SK-N-SH (cell line): ENCODE measurements at regions not wholly inside any gene's neighbourhood (a gene's known extent, or its start where the extent isn't known, plus 50 kb on each side); places are given as distances from the start of the nearest gene placed in this dataset.

Experiments
- CHD2 ChIP-seq: fragments of 150-350 bp; IDR thresholded peaks from 2 replicates; pipeline ENCODE4 v1.6.1; 2018; ENCODE audit warnings: low read length; ENCODE audit not compliant: partially characterized antibody
- EP300 ChIP-seq, 2 experiments: IDR thresholded peaks; 2 replicates each; pipeline versions ENCODE4 v1.4.0 to v1.6.1; 2012; ENCODE audit warnings: borderline replicate concordance in 1 of 2, low read depth in 1 of 2, low read length in 1 of 2
- FOXJ3 ChIP-seq: sonication (generic); formaldehyde crosslinking; IDR thresholded peaks from 2 replicates; pipeline ENCODE4 v1.5.1; 2020; ENCODE audit warnings: mild to moderate bottlenecking, missing genetic modification reagents
- FOXM1 ChIP-seq: IDR thresholded peaks from 2 replicates; pipeline ENCODE4 v1.4.0; 2012; ENCODE audit warnings: low read depth, mild to moderate bottlenecking
- MXI1 ChIP-seq: IDR thresholded peaks from 2 replicates; pipeline ENCODE4 v1.6.1; 2012; ENCODE audit warnings: mild to moderate bottlenecking, low read depth, low read length, improper control_type of control experiment
- POLR2AphosphoS5 ChIP-seq: IDR thresholded peaks from 2 replicates; pipeline ENCODE4 v1.6.1; 2012; ENCODE audit warnings: low read depth, low read length
- RAD21 ChIP-seq: IDR thresholded peaks from 2 replicates; pipeline ENCODE4 v1.6.1; 2012; ENCODE audit warnings: mild to moderate bottlenecking, low read length
- RFX5 ChIP-seq: IDR thresholded peaks from 2 replicates; pipeline ENCODE4 v1.6.1; 2012; ENCODE audit warnings: mild to moderate bottlenecking, improper control_type of control experiment, low read length
- TF ChIP-seq, protein P1 (sequence below): fragments of 200-600 bp; sonication (generic); IDR thresholded peaks from 2 replicates; pipeline ENCODE4 v1.6.1; 2017; ENCODE audit warnings: antibody characterized with exemption, mild to moderate bottlenecking, moderate library complexity
- TF ChIP-seq, protein P2 (sequence below): fragments of 150-350 bp; IDR thresholded peaks from 2 replicates; pipeline ENCODE4 v1.6.1; 2017; ENCODE audit warnings: antibody characterized with exemption, low read length, low read depth, borderline replicate concordance
- TF ChIP-seq, protein P3 (sequence below): IDR thresholded peaks from 2 replicates; pipeline ENCODE4 v1.4.0; 2012; ENCODE audit warnings: low read depth
- TF ChIP-seq, protein P4 (sequence below): IDR thresholded peaks from 2 replicates; pipeline ENCODE4 v1.4.0; 2012; ENCODE audit warnings: low read depth, borderline replicate concordance

DNA sequence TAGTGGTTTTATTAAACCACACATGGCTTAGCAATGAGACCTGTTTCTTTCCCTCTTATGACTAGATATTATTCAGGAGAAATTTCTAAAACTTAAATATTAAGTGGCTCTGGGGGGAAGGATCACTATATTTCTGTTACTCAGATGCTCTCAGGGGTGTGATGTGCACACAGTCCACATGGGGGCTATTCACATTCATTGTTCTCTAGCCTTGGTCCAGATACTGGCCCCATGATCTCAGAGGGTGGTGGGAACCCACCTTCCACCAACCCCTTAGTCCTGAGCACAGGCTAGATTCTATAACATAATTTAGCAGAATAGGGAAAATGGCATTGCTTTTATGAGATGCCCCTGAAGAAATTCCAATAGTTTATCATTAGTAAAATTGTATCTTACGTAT lies 149.0 kb upstream of the ST8SIA2 start:
- TF ChIP-seq RFX5 (no peak), POLR2AphosphoS5 (no peak), MXI1 (no peak), FOXJ3 (CRISPR knock-in tag) (no peak), FOXM1 (no peak), RAD21 (no peak), CHD2 (no peak), EP300 (IDR thresholded peaks at IDR 0.05; ENCODE audit: borderline replicate concordance in 1 of 2, low read depth in 1 of 2, low read length in 1 of 2) (no peak)
- TF ChIP-seq, protein P1, sequence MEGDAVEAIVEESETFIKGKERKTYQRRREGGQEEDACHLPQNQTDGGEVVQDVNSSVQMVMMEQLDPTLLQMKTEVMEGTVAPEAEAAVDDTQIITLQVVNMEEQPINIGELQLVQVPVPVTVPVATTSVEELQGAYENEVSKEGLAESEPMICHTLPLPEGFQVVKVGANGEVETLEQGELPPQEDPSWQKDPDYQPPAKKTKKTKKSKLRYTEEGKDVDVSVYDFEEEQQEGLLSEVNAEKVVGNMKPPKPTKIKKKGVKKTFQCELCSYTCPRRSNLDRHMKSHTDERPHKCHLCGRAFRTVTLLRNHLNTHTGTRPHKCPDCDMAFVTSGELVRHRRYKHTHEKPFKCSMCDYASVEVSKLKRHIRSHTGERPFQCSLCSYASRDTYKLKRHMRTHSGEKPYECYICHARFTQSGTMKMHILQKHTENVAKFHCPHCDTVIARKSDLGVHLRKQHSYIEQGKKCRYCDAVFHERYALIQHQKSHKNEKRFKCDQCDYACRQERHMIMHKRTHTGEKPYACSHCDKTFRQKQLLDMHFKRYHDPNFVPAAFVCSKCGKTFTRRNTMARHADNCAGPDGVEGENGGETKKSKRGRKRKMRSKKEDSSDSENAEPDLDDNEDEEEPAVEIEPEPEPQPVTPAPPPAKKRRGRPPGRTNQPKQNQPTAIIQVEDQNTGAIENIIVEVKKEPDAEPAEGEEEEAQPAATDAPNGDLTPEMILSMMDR: no peak
- TF ChIP-seq, protein P2, sequence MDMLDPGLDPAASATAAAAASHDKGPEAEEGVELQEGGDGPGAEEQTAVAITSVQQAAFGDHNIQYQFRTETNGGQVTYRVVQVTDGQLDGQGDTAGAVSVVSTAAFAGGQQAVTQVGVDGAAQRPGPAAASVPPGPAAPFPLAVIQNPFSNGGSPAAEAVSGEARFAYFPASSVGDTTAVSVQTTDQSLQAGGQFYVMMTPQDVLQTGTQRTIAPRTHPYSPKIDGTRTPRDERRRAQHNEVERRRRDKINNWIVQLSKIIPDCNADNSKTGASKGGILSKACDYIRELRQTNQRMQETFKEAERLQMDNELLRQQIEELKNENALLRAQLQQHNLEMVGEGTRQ: no peak
- TF ChIP-seq, protein P3, sequence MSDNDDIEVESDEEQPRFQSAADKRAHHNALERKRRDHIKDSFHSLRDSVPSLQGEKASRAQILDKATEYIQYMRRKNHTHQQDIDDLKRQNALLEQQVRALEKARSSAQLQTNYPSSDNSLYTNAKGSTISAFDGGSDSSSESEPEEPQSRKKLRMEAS: no peak
- TF ChIP-seq, protein P4, sequence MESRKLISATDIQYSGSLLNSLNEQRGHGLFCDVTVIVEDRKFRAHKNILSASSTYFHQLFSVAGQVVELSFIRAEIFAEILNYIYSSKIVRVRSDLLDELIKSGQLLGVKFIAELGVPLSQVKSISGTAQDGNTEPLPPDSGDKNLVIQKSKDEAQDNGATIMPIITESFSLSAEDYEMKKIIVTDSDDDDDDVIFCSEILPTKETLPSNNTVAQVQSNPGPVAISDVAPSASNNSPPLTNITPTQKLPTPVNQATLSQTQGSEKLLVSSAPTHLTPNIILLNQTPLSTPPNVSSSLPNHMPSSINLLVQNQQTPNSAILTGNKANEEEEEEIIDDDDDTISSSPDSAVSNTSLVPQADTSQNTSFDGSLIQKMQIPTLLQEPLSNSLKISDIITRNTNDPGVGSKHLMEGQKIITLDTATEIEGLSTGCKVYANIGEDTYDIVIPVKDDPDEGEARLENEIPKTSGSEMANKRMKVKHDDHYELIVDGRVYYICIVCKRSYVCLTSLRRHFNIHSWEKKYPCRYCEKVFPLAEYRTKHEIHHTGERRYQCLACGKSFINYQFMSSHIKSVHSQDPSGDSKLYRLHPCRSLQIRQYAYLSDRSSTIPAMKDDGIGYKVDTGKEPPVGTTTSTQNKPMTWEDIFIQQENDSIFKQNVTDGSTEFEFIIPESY: no peak
